ENCODE measurements at regions not wholly inside any gene's neighbourhood (a gene's known extent, or its start where the extent isn't known, plus 50 kb on each side); places are given as distances from the start of the nearest gene placed in this dataset.

GRCh38 chr18:2070631-2071030, 500.7 kb downstream of the METTL4 start:
- ATAC-seq (no peak), DNase-seq (no peak)
- Mint-ChIP-seq H3K27ac (no peak overlapping the region), H3K9me3 (no peaks in the 10 kb centered on the region), H3K4me1 (no peaks in the 10 kb centered on the region), H3K36me3 (ENCODE audit: low read depth) (no peaks in the 10 kb centered on the region), H3K27me3 (no peaks in the 10 kb centered on the region), H3K4me3 (no peak overlapping the region)

GRCh38 chr18:2075499-2075898, 495.8 kb downstream of the METTL4 start:
- no peaks in the 10 kb centered on the region for H3K36me3 Mint-ChIP-seq (ENCODE audit: low read depth)
- H3K27ac Mint-ChIP-seq: no peak overlapping the region
- no peak overlapping the region for H3K4me3 Mint-ChIP-seq
- H3K9me3 Mint-ChIP-seq: no peaks in the 10 kb centered on the region
- H3K4me1 Mint-ChIP-seq: no peaks in the 10 kb centered on the region
- no peak for DNase-seq
- ATAC-seq: no peak
- no peaks in the 10 kb centered on the region for H3K27me3 Mint-ChIP-seq

- ATAC-seq (no peak), DNase-seq (no peak)
- H3K27ac Mint-ChIP-seq: no peak overlapping the region
- H3K9me3 Mint-ChIP-seq: no peaks in the 10 kb centered on the region
- no peaks in the 10 kb centered on the region for H3K36me3 Mint-ChIP-seq (ENCODE audit: low read depth)
- no peaks in the 10 kb centered on the region for H3K4me1 Mint-ChIP-seq
- H3K4me3 Mint-ChIP-seq: no peak overlapping the region
- H3K27me3 Mint-ChIP-seq: no peaks in the 10 kb centered on the region
Observed at GRCh38 chr18:2082676-2083075, 488.6 kb downstream of the METTL4 start.

- H3K27ac Mint-ChIP-seq: no peak overlapping the region
- no peak for ATAC-seq
- H3K36me3 Mint-ChIP-seq (ENCODE audit: low read depth): no peaks in the 10 kb centered on the region
- H3K27me3 Mint-ChIP-seq: no peaks in the 10 kb centered on the region
- H3K9me3 Mint-ChIP-seq: no peaks in the 10 kb centered on the region
- no peak overlapping the region for H3K4me3 Mint-ChIP-seq
- no peaks in the 10 kb centered on the region for H3K4me1 Mint-ChIP-seq
- DNase-seq: peak; percentile 3
Observed at GRCh38 chr18:2083691-2084090, 487.6 kb downstream of the METTL4 start.

- DNase-seq (no peak), ATAC-seq (no peak)
- no peaks in the 10 kb centered on the region for H3K27me3 Mint-ChIP-seq
- no peak overlapping the region for H3K4me3 Mint-ChIP-seq
- H3K9me3 Mint-ChIP-seq: no peaks in the 10 kb centered on the region
- H3K27ac Mint-ChIP-seq: no peak overlapping the region
- H3K4me1 Mint-ChIP-seq: no peaks in the 10 kb centered on the region
- H3K36me3 Mint-ChIP-seq (ENCODE audit: low read depth): no peaks in the 10 kb centered on the region
Observed at GRCh38 chr18:2086439-2086838, 484.9 kb downstream of the METTL4 start.

- no peak for ATAC-seq
- no peaks in the 10 kb centered on the region for H3K9me3 Mint-ChIP-seq
- no peak overlapping the region for H3K27ac Mint-ChIP-seq
- no peak overlapping the region for H3K4me3 Mint-ChIP-seq
- no peaks in the 10 kb centered on the region for H3K4me1 Mint-ChIP-seq
- DNase-seq: no peak
- H3K27me3 Mint-ChIP-seq: no peaks in the 10 kb centered on the region
- H3K36me3 Mint-ChIP-seq (ENCODE audit: low read depth): no peaks in the 10 kb centered on the region
Observed at GRCh38 chr18:2087877-2088673, 483.2 kb downstream of the METTL4 start.

GRCh38 chr18:2089396-2089795, 481.9 kb downstream of the METTL4 start:
- ATAC-seq: no peak

GRCh38 chr18:2091937-2092336, 479.4 kb downstream of the METTL4 start:
- H3K9me3 Mint-ChIP-seq: no peaks in the 10 kb centered on the region
- H3K27me3 Mint-ChIP-seq: peaks cover 5% of the 10 kb centered on the region
- ATAC-seq: no peak
- H3K4me3 Mint-ChIP-seq: no peak overlapping the region
- no peaks in the 10 kb centered on the region for H3K36me3 Mint-ChIP-seq (ENCODE audit: low read depth)
- H3K4me1 Mint-ChIP-seq: no peaks in the 10 kb centered on the region
- no peak overlapping the region for H3K27ac Mint-ChIP-seq
- no peak for DNase-seq

More at GRCh38 chr18:2089396-2089795, 481.9 kb downstream of the METTL4 start:
- no peaks in the 10 kb centered on the region for H3K27me3 Mint-ChIP-seq
- no peaks in the 10 kb centered on the region for H3K4me1 Mint-ChIP-seq
- no peaks in the 10 kb centered on the region for H3K36me3 Mint-ChIP-seq (ENCODE audit: low read depth)
- no peak overlapping the region for H3K27ac Mint-ChIP-seq
- no peaks in the 10 kb centered on the region for H3K9me3 Mint-ChIP-seq
- no peak overlapping the region for H3K4me3 Mint-ChIP-seq
- no peak for DNase-seq

- H3K27me3 Mint-ChIP-seq: peaks cover 5% of the 10 kb centered on the region
- no peak overlapping the region for H3K4me3 Mint-ChIP-seq
- peaks cover 4% of the 10 kb centered on the region for H3K9me3 Mint-ChIP-seq
- no peak overlapping the region for H3K27ac Mint-ChIP-seq
- ATAC-seq: no peak
- DNase-seq: no peak
- H3K36me3 Mint-ChIP-seq (ENCODE audit: low read depth): no peaks in the 10 kb centered on the region
- no peaks in the 10 kb centered on the region for H3K4me1 Mint-ChIP-seq
Observed at GRCh38 chr18:2096551-2096950, 474.8 kb downstream of the METTL4 start.

- DNase-seq (no peak), ATAC-seq (no peak)
- peaks cover 4% of the 10 kb centered on the region for H3K9me3 Mint-ChIP-seq
- H3K4me1 Mint-ChIP-seq: no peaks in the 10 kb centered on the region
- peaks cover 5% of the 10 kb centered on the region for H3K27me3 Mint-ChIP-seq
- no peaks in the 10 kb centered on the region for H3K36me3 Mint-ChIP-seq (ENCODE audit: low read depth)
- H3K27ac Mint-ChIP-seq: no peak overlapping the region
- H3K4me3 Mint-ChIP-seq: no peak overlapping the region
Observed at GRCh38 chr18:2100694-2101213, 470.6 kb downstream of the METTL4 start.

GRCh38 chr18:2102022-2102421, 469.3 kb downstream of the METTL4 start:
- Mint-ChIP-seq H3K27ac (no peak overlapping the region), H3K9me3 (peaks cover 4% of the 10 kb centered on the region), H3K36me3 (ENCODE audit: low read depth) (no peaks in the 10 kb centered on the region), H3K27me3 (peaks cover 5% of the 10 kb centered on the region), H3K4me1 (no peaks in the 10 kb centered on the region), H3K4me3 (no peak overlapping the region)
- ATAC-seq (no peak), DNase-seq (no peak)

GRCh38 chr18:2103299-2103698, 468.0 kb downstream of the METTL4 start:
- Mint-ChIP-seq H3K27me3 (peaks cover 5% of the 10 kb centered on the region), H3K27ac (no peak overlapping the region), H3K36me3 (ENCODE audit: low read depth) (no peaks in the 10 kb centered on the region), H3K4me1 (no peaks in the 10 kb centered on the region), H3K9me3 (peaks cover 4% of the 10 kb centered on the region), H3K4me3 (no peak overlapping the region)
- no peak for DNase-seq
- ATAC-seq: no peak

GRCh38 chr18:2104620-2105462, 466.5 kb downstream of the METTL4 start:
- peaks cover 4% of the 10 kb centered on the region for H3K9me3 Mint-ChIP-seq
- no peak overlapping the region for H3K4me3 Mint-ChIP-seq
- peak; percentile 86 for ATAC-seq
- peaks cover 6% of the 10 kb centered on the region for H3K27me3 Mint-ChIP-seq
- H3K27ac Mint-ChIP-seq: no peak overlapping the region
- no peaks in the 10 kb centered on the region for H3K36me3 Mint-ChIP-seq (ENCODE audit: low read depth)
- DNase-seq: peak; percentile 62
- no peaks in the 10 kb centered on the region for H3K4me1 Mint-ChIP-seq

GRCh38 chr18:2108591-2108990, 462.7 kb downstream of the METTL4 start:
- no peaks in the 10 kb centered on the region for H3K36me3 Mint-ChIP-seq (ENCODE audit: low read depth)
- DNase-seq: no peak
- no peaks in the 10 kb centered on the region for H3K9me3 Mint-ChIP-seq
- no peak overlapping the region for H3K4me3 Mint-ChIP-seq
- H3K27ac Mint-ChIP-seq: no peak overlapping the region
- H3K4me1 Mint-ChIP-seq: no peaks in the 10 kb centered on the region
- peaks cover 15% of the 10 kb centered on the region for H3K27me3 Mint-ChIP-seq
- ATAC-seq: no peak

GRCh38 chr18:2111456-2111855, 459.8 kb downstream of the METTL4 start:
- H3K9me3 Mint-ChIP-seq: no peaks in the 10 kb centered on the region
- H3K27ac Mint-ChIP-seq: no peak overlapping the region

More at GRCh38 chr18:2111456-2111855, 459.8 kb downstream of the METTL4 start:
- Mint-ChIP-seq H3K4me1 (no peaks in the 10 kb centered on the region), H3K27me3 (peaks cover 10% of the 10 kb centered on the region), H3K4me3 (no peak overlapping the region), H3K36me3 (ENCODE audit: low read depth) (no peaks in the 10 kb centered on the region)
- no peak for DNase-seq
- ATAC-seq: no peak

Measured in activated naive CD8-positive, alpha-beta T cell treated with anti-CD3 and anti-CD28 coated beads, Interleukin-2, amount 50 U/mL, for 24 hours (primary cell).